MM.1S (cell line): ENCODE measurements at regions not wholly inside any gene's neighbourhood (a gene's known extent, or its start where the extent isn't known, plus 50 kb on each side); places are given as distances from the start of the nearest gene placed in this dataset.

Source experiments
- EZH2 ChIP-seq: fragments of 300-600 bp; sonication (generic); optimal IDR thresholded peaks from 2 replicates; pipeline ENCODE3; 2017; ENCODE audit warnings: low read depth, mild to moderate bottlenecking, antibody characterized with exemption, low read length, mixed read lengths
- TF ChIP-seq, protein P1 (sequence below): fragments of 300-600 bp; sonication (generic); IDR thresholded peaks from 2 replicates; pipeline ENCODE4 v1.5.1; 2016; ENCODE audit warnings: antibody characterized with exemption, low read length, mixed read lengths

DNA sequence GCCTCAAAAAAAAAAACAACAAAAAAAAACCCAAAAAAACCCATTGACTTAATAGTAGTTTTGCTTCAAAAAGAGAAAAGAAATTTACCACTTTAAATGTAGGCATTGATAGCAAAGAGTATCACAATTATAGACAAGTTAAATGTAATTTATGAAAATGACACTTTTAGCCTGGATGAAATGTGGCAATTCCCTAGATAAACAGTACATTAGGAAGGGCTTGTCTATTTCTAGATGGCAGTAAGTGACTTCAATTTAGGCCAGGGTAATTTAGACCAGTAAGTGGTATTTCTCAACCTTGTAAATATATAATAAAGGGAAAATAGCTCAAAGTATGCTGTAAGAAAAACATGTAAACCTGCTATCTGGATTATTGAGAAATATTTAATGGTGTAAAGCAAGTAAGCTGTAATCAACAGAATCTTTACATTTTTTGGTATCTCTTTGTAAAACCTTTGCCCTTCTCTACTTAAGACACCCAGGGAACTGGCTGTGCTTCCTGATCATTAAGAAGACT is 103.7 kb upstream of the RAPGEF2 start:
- TF ChIP-seq, protein P1, sequence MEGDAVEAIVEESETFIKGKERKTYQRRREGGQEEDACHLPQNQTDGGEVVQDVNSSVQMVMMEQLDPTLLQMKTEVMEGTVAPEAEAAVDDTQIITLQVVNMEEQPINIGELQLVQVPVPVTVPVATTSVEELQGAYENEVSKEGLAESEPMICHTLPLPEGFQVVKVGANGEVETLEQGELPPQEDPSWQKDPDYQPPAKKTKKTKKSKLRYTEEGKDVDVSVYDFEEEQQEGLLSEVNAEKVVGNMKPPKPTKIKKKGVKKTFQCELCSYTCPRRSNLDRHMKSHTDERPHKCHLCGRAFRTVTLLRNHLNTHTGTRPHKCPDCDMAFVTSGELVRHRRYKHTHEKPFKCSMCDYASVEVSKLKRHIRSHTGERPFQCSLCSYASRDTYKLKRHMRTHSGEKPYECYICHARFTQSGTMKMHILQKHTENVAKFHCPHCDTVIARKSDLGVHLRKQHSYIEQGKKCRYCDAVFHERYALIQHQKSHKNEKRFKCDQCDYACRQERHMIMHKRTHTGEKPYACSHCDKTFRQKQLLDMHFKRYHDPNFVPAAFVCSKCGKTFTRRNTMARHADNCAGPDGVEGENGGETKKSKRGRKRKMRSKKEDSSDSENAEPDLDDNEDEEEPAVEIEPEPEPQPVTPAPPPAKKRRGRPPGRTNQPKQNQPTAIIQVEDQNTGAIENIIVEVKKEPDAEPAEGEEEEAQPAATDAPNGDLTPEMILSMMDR, result no peak
- no peak for TF ChIP-seq EZH2
